ENCODE measurements at regions not wholly inside any gene's neighbourhood (a gene's known extent, or its start where the extent isn't known, plus 50 kb on each side); places are given as distances from the start of the nearest gene placed in this dataset.
"Not testable (repeated sequence)": the region's sequence is repeated elsewhere in the genome, so short reads cannot be mapped to it uniquely, and the experiment has no call there.

GRCh38 chr15:53116169-53116568 lies 326.0 kb upstream of the ONECUT1 start:
- no peak for DNase-seq

DNA sequence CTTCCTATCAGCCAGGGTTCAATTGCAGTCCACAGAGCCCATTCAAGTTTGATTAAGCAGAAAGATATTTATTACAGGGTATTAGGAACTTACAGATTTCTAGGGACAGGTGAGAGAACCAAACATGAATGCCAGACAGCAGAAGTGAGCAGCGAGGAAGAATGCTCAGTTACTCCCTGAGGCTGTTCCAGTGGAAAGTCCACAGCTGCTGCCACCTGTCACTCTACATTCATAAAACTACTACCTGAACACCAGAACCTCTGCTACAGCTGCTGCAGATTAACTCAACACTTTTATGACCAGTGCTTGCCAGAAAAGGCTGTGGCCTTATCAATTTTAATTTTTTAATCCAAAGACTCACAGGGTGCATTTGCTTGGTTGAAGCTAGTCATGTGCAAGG lies 325.4 kb upstream of the ONECUT1 start:
- no peak for DNase-seq

DNA sequence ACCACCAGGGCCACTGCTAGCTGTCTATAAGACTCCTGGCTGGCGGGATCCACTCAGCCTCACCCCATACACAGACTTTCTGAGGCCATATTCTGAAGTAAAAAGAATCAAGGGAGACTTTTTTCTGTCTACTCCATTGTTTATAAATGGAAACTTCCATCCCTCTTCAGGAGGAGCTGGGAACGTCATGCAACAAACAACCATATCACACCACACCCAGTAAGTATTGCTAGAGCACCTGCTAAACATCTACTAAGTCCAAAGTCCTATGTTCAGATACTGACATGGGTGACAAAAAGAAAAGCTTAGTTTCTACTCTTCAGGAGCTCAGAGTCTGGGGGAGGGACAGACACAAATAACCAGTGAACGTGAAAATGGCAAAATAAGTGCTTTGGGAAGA lies 324.8 kb upstream of the ONECUT1 start:
- no peak for DNase-seq

- no peak for DNase-seq
These were observed 320.9 kb upstream of the ONECUT1 start for GRCh38 chr15:53110999-53111398.

- DNase-seq: no peak
These were observed 318.2 kb upstream of the ONECUT1 start for GRCh38 chr15:53108319-53108718.

DNA sequence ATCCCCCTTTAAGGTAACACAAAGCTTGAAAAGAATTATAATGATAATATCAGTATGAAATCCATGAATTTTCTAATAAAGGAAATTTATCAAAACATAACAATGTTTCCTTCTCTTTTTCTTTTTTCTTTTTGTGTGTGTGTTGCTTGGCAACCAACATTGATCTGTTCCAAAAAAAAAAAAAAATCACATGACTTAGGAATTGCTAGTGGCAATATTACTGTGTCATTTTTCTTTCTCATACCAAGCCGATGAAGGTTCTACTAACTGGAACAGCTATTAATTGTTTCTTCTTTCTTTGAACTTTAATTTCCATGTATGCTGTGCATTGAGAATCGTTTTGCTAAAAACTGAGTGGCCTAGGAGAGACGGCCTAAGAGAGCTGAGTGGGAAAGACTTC lies 317.7 kb upstream of the ONECUT1 start:
- DNase-seq: no peak

DNA sequence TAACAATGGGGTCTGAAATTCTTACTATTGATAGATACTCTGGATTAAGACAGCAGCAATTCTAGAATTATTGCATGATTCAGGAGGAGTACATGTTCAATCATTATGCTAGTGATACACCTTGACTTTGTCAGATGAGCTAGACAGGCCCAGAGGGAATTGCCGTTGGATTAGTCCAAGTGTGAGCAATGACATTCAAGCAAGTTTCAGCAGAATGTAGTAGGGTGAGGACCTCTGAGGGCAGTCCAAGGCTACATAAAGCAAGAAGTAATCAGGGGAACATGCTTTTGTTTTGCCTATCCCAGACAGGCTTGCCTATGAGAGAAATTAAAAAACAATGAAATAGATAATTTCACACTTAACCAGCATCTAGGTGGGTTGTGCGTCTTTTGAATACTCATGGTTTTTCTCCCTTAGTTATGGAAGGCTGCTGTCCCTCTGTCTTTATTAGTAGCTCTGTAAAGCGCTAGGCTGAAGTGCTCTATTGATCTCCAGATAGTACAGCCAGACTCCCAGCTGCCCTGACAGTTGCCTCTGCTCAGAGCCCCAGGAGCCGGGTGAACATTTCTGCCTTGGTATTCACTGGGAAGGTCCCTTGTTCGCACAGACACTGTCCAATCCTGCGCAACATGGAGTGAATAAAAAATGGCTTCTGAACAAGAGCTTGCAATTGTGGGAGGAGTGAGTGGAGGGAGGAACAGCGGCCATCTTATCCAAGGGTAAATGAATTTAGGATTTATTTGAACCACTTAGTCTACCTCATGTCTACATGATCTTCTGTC lies 316.6 kb upstream of the ONECUT1 start:
- no peak for DNase-seq

DNA sequence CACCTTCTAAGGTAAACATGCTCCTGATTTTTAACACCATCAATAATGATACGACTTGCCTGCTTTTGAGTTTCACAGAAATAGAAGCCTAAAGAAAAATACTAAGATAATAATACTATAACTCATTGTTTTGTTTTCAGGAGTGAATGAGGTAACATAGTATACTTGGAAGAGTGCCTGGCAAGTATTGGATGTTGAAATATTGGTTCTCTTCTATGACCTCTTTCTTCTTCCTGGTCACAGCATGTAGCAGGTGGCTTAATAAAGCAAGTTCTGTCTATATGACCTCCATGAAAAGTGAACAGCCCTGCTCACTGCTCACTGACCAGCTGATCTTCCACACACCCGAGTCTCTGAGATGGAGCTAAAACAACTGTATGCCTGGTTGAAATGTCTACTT lies 312.3 kb upstream of the ONECUT1 start:
- DNase-seq: no peak

GRCh38 chr15:53080484-53080883 lies 290.3 kb upstream of the ONECUT1 start:
- DNase-seq: no peak

- DNase-seq: no peak
These were observed 284.1 kb upstream of the ONECUT1 start for GRCh38 chr15:53074221-53074620.

DNA sequence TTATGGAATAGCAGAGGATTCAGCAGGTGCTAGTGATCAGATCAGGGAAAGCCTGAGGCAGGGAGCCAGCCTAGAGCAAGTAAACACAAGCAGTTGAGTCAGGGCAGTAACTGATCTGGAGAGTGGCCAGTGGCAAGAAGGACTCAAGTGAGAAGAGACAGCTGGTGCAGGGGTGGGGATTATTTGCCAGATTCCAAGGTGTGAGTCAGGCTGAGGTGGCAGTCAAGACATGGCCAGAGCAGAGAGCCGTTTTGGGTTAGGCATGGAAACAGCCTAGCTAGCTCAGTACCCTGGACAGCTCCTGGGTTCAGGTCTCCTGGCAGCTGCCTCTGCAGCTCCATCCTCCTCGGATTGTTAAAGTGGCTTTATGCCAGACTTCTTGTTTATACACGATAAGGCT lies 281.9 kb upstream of the ONECUT1 start:
- peak; percentile 4 for DNase-seq

GRCh38 chr15:53068636-53069035 lies 278.5 kb upstream of the ONECUT1 start:
- no peak for DNase-seq

DNA sequence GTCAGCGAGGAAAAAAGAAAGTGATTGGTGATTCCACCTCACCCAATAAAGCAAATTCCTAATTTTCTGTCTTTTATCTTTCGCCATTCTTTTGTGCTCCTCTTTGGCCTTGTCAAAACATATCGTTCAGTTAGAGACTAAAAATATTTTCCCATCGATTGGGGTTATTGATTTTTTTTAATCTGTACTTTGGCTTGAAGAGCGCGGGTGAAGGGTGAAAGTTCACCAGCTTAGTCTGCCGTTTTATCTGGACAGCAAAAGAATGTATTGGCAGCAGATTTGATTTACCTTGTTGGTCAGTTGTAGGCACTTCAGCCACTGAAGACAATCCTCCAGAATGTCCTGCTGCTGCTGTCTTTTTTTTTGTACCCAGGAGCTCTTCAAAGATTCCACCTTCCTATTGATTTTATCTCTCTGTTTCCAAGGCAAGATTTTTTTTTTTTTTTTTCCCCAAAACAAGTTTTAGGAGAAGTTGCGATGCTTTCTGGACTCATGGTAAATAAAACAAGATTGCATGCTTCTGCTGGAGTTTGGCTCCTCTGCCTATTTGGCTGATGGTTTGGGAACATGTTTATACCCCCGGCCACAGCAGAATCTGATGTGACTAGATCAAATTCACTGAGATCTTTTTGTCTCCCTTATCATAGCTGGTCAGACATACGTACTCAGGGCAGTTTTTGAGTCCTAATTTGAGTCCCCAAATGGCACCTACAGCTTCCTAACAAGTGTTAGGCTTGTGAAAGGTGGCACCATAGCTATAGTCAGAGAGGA lies 269.3 kb upstream of the ONECUT1 start:
- DNase-seq: no peak

GRCh38 chr15:53046153-53046790 lies 256.1 kb upstream of the ONECUT1 start:
- DNase-seq: no peak

DNA sequence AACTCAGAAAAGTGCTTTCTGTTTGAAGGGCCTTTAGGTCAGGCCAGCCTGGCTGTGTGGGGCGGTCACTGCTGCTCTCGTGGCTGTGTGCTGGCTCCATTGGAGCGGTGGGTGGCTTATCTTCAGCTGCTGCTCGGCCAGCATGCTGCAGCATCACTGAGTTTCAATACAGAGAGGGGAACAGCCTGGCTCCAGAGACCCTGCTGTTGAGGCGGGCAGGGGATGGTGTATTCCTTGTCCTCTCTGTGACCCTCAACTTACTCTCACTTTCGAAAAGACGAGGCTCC lies 248.5 kb upstream of the ONECUT1 start:
- no peak for DNase-seq

DNA sequence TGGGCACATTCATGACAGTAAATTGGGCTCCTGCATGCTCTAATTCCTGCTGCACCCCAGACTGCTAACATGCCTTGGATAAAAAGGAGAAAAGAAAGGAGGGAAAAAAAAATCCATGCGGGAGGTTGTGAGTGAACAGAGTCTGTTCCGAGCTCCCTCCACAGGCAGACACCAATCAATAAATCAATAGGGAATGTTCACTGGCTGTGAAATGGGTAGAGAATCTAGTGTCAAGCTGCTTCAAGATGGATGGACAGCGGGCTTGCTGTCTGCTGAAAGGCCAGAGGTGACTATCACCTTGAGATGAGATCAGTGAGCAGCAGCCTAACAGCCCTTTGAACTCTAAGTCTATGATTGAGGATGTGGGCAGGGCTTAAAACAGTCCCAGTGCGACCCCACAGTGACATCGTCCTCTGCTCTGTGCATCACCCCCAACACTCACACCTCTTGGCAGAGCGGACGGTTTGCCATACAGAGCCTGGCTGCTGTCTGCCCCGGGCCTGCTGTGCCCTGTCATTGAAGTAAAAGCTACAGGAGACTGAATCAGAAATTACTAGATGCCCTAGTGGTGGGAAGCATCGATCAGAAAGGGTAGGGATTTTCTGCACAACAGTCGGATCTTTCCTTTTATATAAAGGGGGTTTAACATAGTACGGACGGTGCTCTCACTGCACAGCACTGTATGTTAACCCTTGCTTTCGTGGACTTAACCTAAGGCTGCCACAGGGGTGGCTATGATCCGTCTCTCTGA lies 247.9 kb upstream of the ONECUT1 start:
- no peak for DNase-seq

DNA sequence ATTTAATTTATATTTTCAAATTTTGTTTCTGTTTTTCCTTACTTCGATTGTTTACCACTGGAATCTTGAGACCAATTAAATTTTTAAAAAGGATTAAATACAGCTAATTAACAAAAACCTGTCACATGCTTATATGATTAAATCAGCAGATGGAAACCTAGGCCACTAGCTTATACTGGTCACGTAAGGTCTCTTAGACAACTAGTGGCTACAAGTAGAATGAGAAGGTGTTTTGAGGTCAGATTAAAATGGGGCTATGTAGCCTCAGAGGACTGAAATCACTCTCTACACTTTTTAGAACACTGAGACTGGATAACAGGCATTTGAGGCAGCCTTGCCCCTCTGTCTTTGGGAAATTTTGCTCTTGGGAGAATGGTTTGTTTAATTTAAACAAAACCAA lies 246.5 kb upstream of the ONECUT1 start:
- no peak for DNase-seq

DNA sequence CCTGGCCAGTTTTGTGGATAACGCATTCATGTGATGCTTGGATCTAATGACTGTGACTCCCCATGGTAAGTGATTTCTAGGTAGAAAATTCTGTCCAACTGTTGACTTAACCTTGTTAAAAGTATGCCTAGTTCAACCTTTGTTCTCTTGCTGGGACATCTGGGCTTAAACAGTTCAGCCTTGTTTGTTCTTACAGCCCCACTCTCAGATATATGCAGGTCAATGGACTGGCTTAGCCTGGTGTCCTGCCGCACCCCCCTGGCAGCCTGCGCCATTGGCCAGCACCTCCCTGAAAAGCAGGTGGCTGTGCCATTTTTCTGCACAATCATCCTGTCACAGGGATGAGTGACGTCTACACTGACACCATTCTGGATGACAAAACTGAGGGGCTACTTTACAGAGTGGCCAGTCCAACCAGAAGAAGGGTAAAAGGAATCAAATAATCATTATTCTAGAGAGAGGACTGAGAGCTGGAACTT lies 244.7 kb upstream of the ONECUT1 start:
- DNase-seq: no peak

- no peak for DNase-seq
These were observed 243.6 kb upstream of the ONECUT1 start for GRCh38 chr15:53033709-53034108.

DNA sequence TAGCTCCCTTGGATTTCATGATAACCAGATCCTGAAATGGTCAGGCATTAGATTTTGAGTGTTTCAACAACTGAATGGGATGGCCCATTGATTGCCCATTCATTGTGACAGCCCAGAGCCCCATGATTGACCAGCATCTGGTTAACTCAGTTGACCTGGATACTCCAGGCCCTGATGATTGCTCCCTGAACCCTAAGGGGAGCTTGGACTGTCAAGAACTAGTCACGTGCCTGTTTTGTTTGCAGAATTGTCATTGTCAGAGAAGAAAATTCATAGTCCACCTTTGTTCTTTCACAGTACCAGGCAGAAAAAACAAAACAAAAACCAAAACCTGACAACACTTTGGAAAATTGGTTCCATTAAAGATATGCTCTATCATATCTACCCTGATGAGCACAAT lies 241.3 kb upstream of the ONECUT1 start:
- DNase-seq: no peak

DNA sequence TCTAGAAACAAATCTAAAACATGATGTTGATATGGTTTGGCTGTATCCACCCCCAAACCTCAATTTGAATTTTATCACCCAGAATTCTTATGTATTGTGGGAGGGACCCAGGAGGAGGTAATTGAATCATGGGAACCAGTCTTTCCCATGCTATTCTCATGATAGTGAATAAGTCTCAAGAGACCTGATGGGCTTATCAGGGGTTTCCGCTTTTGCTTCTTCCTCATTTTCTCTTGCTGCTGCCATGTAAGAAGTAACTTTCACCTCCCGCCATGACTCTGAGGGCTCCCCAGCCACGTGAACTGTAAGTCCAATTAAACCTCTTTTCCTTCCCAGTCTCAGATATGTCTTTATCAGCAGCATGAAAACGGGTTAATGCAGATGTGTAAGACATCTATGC lies 232.7 kb upstream of the ONECUT1 start:
- peak; percentile 16 for DNase-seq

- no peak for DNase-seq
These were observed 223.2 kb upstream of the ONECUT1 start for GRCh38 chr15:53013329-53013728.

- not testable (repeated sequence) for DNase-seq
These were observed 221.6 kb upstream of the ONECUT1 start for GRCh38 chr15:53011779-53012178.

Data from MV-4-11 (cell line).